Left cardiac atrium (tissue), 4 donors: ENCODE measurements at regions not wholly inside any gene's neighbourhood (a gene's known extent, or its start where the extent isn't known, plus 50 kb on each side); places are given as distances from the start of the nearest gene placed in this dataset.
"Not testable (repeated sequence)": the region's sequence is repeated elsewhere in the genome, so short reads cannot be mapped to it uniquely, and the experiment has no call there.

Experiments
- ATAC-seq, 2 donors: fragments of 200-7000 bp; cut with Tn5 transposase; one replicate each; pipeline ENCODE4 v1.9.1; 2020; ENCODE audit warnings: mild to moderate bottlenecking in 2 of 2, moderate library complexity in 2 of 2
- DNase-seq: peaks from one replicate; pipeline ENCODE4 v3.0.0-alpha.2; 2020
- intact Hi-C, 2 donors: fragments of 100-400 bp; cut with DNase I; formaldehyde crosslinking; loops; one replicate each; pipeline versions ENCODE4 v1.14.1 to v1.15.1; 2022 to 2023
- donor health status: DM: no; HTN: yes; CAD: no.
- donor health status: DM: no; HTN: yes; CAD: no; lungs with severe emphysema.
- donor health status: DM: yes; HTN: yes; CAD: no.
- donor health status: Dilated cardiomyopathy.

- DNase-seq = no peak
- intact Hi-C loops = no loop called here
- no peak for ATAC-seq
Observed at GRCh38 chr4:125546272-125546671, 231.5 kb downstream of the FAT4 start.

GRCh38 chr4:125547836-125548235, 233.1 kb downstream of the FAT4 start:
- intact Hi-C loops = no loop called here
- ATAC-seq = no peak

DNA sequence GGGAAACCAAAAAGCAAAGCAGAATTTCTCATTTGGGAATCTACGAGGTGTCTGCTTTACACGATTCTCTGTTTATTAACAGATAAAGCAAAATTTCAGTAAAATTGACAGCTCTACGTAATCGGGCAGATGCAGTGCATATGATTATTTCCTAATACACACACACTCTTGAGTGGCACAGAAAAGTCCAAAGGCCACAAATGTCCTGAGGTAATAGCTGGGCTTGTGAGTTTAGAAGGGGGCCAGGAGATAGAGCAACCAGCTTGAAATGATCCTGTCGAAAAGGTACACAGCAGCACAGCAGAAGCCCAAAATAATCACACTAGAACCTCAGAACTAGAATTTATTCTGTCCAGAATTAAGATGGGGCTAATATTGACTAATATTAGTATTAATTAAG, 236.0 kb downstream of the FAT4 start:
- intact Hi-C loops = no loop called here
- ATAC-seq = no peak

More at GRCh38 chr4:125547836-125548235, 233.1 kb downstream of the FAT4 start:
- no peak for DNase-seq

DNA sequence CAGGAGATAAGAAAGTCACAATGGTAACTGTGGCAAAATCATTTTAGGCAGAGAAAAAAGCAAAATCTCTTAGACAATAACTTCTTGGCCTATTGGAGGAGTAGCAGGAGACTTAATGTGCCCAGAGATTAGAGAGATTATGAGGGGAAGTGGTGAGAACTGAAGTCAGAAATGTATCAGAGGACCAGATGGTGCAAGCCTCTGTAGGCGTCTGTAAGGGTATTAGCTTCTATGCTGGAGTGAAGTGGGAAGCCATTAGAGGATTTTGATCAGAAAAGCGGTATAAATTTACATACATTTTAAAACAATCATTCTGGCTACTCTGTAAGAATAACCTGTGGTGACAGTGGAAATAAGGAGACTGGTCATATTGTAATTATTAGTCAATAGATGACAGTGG, 236.7 kb downstream of the FAT4 start:
- ATAC-seq (no peak), DNase-seq (no peak)
- intact Hi-C loops = no loop called here

More for the DNA sequence above, 236.0 kb downstream of the FAT4 start:
- no peak for DNase-seq

- DNase-seq (no peak), ATAC-seq (no peak)
- intact Hi-C loops = no loop called here
Observed at GRCh38 chr4:125551967-125552366, 237.2 kb downstream of the FAT4 start.

DNA sequence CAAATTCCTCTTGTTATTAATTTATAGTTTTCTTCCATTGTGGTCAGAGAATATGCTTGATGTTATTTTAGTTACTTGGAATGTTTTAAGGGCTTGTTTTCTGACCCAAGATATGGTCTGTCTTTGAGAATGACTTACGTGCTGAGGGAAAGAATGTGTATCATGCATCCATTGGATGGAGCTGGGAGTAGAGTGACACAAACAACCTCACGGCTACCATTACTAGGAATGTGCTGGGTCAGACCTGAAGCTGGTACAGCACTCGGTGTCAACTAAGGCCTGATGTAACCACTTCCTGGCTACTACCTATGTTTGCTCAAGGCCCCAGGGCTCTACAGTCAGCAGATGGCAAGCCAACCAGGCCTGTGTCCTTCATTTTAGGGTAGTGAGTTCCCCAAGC, 257.8 kb downstream of the FAT4 start:
- ATAC-seq (no peak), DNase-seq (no peak)
- intact Hi-C loops = no loop called here

DNA sequence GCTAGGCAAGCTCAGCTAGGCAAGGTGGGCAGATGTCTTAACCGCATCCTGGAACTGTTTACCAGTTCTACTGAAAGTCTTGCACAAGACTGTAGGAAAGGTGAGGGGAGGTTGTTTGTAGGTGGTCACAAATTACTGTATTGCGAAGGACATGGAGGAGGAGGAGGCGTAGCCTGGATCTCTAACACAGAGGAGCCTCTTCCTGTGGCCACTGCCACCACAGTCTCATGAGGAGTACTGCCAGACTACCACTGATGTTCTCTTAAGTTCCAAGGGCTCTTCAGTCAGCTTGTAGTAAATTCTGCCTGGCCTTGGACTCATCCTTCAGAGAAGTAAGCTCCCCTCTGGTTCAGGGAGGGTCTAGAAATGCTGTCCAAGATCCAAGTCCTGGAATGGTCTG, 258.6 kb downstream of the FAT4 start:
- intact Hi-C loops = no loop called here
- DNase-seq (no peak), ATAC-seq (no peak)

DNA sequence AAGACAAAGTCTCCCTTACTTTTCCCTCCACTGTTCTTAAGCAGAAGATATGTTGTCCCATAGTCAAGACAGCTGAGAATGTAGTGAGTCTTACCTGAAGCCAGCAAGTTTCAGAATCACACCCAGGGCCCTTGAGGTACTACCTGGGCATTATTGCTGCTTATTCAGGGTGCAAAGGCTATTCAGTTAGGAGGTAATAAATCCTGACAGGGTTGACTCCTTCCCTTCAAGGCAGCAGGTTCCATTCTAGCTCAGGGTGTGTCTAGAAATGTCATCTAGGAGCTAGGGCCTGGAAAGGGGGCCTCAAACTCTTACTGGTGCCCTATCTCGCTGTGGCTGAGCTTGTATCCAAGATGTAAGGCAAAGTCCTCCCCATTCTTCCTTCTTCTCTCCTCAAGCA, 259.0 kb downstream of the FAT4 start:
- intact Hi-C loops = no loop called here
- ATAC-seq (no peak), DNase-seq (no peak)

DNA sequence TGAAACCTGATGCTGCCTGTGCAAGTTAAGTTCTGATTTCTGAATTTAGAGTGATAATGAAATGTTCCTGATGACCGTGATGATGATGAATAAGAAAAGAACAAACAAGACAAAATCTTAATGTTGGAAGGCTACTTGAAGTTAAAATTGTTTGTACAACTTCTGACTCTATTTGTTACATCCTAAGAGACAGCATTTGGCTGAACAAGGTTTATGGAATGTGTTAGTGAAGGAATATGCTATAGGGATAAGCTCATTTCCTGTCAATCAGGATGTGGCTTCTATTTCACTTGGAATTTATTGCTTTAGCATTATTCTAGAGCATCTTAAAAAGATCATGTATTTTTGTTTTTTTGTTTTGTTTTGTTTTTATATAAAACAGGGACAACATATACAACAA, 267.5 kb downstream of the FAT4 start:
- no peak for DNase-seq
- no peak for ATAC-seq
- intact Hi-C loops = no loop called here

DNA sequence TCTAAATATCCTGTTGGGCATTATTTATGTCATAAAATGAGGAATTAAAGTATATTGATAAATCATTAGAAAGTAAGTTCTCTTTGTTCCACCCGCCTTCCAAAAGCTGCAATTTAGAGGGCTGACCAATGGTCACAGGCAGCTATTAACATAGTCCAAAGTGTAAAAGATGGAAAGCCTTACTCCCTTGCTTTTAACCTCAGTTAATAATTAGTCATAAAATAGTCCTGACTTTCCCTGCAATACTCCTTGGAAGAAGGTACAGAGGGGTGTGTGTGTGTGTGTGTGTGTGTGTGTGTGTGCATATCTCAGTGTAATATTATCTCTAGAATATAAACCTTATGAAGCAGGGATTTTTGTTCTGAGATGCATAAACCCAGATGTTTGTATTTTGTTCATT, 275.4 kb downstream of the FAT4 start:
- DNase-seq (no peak), ATAC-seq (no peak)
- intact Hi-C loops = no loop called here

DNA sequence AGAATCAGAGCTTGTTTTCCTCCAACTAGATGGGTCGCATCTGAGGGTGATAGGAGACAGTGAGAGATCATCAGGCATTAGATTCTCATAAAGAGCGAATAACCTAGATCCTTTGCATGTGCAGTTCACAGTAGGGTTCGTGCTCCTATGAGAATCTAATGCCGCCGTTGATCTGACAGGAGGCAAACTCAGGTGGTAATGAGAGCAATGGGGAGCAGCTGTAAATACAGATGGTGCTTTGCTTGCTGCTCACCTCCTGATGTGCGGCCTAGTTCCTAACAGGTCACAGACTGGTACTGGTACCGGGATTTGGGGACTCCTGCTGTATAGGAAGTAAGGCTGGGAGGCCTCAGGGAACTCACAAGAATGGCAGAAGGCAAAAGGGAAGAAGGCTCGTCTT, 276.5 kb downstream of the FAT4 start:
- DNase-seq = no peak
- no peak for ATAC-seq
- intact Hi-C loops = no loop called here

- intact Hi-C loops = no loop called here
- ATAC-seq = no peak
Observed at GRCh38 chr4:125594056-125594602, 279.4 kb downstream of the FAT4 start.

GRCh38 chr4:125605926-125606325, 291.2 kb downstream of the FAT4 start:
- DNase-seq, ATAC-seq, intact Hi-C loops: not testable (repeated sequence)

More at GRCh38 chr4:125594056-125594602, 279.4 kb downstream of the FAT4 start:
- no peak for DNase-seq

- ATAC-seq = no peak
- intact Hi-C loops = no loop called here
- DNase-seq = no peak
Observed at GRCh38 chr4:125620066-125620860, 305.5 kb downstream of the FAT4 start.

GRCh38 chr4:125624951-125625350, 310.2 kb downstream of the FAT4 start:
- intact Hi-C loops = no loop called here
- ATAC-seq (no peak), DNase-seq (no peak)

DNA sequence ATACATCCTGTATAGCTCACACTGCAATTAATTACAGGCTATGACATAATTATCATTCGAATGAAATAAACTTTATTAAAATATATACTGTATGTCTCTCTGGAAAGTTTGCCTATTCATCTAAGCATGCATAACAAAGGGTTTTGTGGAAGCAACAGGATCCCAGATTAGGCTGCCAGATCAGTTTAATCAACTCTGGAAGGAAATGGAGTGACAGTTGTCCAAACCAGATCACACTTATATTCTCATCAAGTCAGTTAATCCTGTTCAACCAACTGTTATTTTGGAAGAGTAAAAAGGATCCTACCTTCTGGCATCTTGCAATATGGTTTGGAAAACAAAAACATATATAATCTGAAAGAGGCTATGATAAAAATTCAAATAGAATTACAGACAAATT, 312.2 kb downstream of the FAT4 start:
- DNase-seq = no peak
- no peak for ATAC-seq
- intact Hi-C loops = no loop called here

GRCh38 chr4:125639182-125639621, 324.4 kb downstream of the FAT4 start:
- DNase-seq (peak; percentile 41), ATAC-seq (peak; percentile 93 to 96)
- intact Hi-C loops = no loop called here

GRCh38 chr4:125641611-125642010, 326.9 kb downstream of the FAT4 start:
- intact Hi-C loops = no loop called here
- no peak for ATAC-seq
- DNase-seq = no peak

- no peak for ATAC-seq
Observed at GRCh38 chr4:125642645-125643044, 327.9 kb downstream of the FAT4 start.

GRCh38 chr4:125649452-125649851, 334.7 kb downstream of the FAT4 start:
- no peak for DNase-seq
- no peak for ATAC-seq
- intact Hi-C loops = no loop called here

More at GRCh38 chr4:125642645-125643044, 327.9 kb downstream of the FAT4 start:
- no peak for DNase-seq
- intact Hi-C loops = no loop called here

DNA sequence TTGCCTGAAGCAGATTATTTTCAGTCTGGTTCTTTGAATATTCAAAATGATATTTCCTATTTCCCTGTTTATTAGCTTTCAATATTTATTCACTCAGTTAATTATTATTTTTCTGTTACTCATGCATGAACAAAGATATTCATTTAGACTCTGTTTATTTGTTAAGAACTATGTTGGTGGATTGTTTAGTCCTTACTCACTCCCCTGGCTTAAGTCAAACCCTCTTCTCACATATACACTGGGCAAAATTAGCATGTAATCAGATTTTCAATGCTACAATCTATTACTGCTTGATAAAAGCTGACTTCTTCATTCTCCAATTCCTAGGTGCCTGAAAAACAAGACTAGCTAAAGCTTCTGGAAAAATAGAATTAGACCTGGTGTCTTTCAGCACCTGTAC, 335.8 kb downstream of the FAT4 start:
- intact Hi-C loops = no loop called here
- DNase-seq = no peak
- ATAC-seq = no peak
